NCI-H146 (cell line): ENCODE measurements at regions not wholly inside any gene's neighbourhood (a gene's known extent, or its start where the extent isn't known, plus 50 kb on each side); places are given as distances from the start of the nearest gene placed in this dataset.
A peak's percentile ranks its signal among the peaks of the same experiment; 100 is the strongest.
"Not testable (repeated sequence)": the region's sequence is repeated elsewhere in the genome, so short reads cannot be mapped to it uniquely, and the experiment has no call there.

Experiments
- DNase-seq: peaks from one replicate; lab custom pipeline; 2025; lab: John Stamatoyannopoulos, UW

DNA sequence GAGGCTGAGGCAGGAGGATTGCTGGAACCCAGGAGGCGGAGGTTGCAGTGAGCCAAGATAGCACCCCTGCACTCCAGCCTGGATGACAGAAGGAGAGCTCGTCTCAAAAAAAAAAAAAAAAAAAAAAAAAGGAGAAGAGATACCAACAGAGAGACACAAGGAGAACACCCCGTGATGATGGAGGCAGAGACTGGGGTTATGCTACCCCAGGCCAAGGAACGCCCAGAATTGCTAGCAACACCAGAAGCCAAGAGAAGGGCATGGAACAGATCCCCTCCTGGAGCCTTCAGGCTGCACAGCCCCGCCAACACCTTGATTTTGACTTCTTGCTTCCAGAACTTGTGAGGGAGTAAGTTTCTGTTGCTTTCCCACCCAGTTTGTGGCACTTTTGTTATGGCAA is 148.0 kb upstream of the FOXN3 start:
- DNase-seq, result no peak

DNA sequence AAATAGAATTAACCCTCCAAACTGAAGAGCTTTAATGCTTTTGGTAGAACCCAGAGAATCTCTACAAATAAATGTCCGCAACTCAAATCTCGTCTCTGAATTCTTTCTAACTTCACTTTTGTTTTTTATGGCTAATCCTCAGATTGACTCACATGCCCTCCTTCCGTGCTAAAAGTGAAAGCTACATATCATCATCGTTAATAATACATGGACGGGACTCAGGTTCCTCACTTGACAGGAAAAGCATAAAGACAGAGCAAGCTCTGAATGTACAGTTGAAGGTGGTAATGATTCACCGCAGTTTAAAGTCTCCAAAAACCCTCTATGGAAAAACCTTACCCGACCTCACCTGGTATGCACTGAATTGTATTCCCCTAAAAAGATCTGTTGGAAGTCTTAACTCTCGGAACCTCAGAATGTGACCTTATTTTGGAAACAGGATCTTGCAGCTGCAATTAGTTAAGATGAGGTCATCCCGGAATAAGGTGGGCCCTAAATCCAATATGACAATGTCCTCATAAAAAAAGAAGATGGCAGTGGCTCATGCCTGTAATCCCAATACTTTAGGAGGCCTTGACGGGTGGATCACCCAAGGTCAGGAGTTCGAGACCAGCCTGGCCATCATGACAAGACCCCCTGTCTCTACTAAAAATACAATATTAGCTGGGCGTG is 147.4 kb upstream of the FOXN3 start:
- no peak for DNase-seq

DNA sequence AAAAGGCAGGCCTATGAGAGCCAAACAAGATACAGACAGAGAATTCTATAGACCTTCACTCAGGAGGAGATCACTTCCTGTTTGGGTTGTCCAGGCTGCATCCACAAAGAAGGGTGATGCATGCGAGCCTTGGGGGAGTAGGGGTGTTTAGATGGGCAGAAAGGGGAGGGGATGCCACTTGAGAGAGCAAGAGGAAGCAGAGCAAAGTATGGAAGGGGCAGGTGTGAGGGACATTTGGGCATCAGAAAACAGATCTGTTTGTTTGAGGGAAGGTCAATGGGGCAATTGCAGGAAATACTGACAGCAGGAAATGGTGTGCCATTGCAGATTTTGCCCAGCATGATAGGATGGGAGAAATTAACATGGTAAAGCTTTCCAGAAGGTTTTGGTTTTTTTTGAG is 146.4 kb upstream of the FOXN3 start:
- DNase-seq, result peak; percentile 23

DNA sequence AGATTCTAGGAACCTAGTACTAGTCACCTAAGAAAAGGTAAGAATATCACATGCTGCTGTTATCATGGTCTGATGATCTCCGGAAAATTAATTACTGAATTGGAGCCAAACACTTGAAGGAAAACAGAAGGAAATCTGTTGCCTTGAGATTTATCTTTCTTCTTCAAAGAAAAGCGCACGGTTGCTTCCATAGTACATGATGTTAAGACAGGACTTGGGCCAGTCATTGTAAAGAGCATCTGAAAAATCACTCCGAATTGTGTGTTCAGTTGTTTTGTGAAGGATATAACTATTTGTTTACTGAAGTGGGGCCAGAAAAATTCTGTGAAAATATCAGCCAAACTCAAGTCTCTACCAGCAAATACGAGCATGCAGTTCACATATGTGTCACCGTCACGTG is 134.9 kb upstream of the FOXN3 start:
- no peak for DNase-seq

DNA sequence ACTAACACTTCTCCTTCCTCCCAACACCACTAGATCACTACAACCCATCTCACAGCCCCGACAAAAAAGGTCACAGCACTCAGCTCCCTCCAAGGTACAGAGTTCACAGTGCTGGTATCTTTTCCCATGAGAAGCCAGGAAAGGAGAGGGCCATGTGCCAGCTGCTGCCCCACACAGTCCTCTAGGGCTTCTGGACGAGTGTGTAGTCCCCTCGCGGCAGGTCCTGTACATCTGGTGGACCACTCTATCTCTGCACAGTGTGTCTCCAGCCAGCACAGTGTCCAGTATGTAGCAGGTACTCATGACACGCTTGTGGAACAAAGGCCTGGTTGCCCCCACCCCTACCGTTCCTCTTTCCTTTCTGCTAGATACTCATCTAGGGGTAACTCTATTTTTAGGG is 134.4 kb upstream of the FOXN3 start:
- DNase-seq, result no peak

DNA sequence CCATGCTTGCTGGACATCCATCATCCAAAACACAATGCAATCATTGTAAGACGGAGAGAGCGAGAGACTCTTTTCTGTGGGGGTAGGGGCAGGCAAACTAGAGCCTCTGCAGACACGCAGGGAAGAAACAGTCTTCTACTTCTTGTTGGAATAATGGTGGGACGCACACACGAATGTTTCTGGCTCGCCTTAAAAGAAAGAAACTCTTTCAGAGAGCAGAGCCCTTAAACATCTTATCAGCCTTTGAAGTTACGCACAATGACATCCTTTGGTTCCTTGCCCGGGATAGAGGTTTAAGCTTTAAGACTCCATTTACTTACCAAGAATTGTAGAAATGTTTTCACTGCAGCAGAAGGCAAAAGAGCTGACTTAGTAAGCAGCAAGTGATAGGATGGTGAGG is 133.8 kb upstream of the FOXN3 start:
- DNase-seq, result no peak

DNA sequence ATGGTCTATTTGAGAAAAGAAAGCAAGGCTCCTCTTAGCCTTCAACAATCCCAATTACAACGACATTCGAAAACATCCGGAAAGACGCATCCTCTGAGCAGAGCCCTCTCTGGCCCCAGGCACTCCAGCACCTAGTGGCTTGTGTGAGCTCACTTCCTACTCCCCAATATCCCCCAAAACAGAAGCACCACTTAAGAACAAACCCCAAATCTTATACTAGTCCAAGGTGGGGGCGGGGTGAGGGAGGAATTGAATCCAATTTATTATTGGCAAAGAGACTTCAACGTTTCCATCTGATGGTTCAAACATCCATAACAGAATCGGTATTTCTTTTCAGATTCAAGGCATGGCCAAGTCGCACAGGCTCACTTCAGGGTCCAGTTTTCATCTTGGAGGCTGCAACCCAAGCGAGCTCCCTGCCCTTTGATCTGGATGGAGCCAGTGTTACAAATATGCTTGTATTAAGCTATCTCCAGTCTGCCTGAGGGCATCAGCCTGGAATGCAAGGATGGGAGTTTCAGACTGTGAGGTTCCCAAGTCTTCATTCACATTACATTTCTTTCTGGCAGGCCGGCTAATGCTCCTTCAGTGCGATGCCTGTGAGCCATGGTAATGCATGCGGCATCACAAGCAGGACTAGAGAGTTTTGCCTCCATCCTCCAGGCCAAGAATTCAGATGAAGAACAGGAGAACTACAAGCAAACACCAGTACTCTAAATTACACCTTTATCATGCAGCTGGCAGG is 132.5 kb upstream of the FOXN3 start:
- no peak for DNase-seq

DNA sequence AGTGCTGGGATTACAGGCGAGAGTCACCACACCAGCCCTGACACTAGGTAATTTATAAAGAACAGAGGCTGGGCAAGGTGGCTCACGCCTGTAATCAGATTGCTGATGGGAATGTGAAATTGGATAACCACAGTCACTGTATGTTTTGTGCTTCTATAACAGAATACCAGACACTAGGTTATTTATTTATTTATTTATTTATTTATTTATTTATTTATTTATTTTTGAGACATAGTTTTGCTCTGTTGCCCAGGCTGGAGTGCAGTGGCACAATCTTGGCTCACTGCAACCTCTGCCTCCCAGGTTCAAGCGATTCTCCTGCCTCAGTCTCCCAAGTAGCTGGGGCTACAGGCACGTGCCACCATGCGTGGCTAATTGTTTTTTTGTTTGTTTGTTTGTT is 130.0 kb upstream of the FOXN3 start:
- not testable (repeated sequence) for DNase-seq

DNA sequence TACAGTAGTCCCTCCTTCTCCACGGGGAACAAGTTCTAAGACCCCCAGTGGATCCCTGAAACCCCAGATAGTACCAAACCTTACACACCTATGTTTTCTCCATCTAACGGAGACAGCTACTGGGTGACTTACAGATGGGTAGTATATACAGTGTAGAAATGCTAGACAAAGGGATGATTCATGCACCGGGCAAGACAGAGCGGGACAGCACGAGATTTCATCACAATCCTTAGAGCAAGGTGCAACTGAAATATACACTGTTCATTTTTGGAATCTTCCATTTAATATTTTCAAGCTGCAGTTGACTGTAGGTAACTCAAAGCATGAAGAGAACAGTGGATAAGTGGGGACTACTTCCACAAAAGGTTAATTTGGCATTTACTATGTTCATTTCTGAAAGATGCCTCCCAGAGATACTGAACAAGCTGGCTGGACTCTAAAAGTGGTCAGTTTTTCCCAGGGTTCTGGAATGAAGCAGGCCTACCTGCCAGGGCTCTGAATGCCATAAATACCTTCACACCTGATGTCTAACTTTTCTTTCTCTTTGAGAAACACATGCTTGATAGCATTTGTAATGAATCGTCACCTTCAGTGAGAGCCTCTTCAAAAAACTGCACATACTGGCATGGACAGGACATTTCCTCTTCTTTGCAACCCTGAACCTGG is 127.7 kb upstream of the FOXN3 start:
- DNase-seq, result no peak

DNA sequence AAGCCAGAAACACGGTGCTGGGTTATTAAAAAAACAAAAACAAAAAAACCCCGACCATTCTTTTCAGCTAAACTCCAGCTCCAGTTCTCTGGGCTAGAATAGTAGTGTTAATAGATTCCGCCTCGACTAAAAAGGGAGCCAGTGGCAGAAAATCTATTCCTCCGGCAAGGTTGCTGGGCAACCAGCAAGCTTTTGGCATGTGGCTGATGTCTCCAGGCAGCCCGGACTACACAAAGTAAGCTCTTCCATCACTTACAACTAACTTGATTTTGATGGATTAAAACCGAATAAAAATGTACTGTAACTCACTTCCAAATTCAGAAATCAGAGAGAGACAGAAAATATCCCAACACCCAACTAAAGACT is 126.4 kb upstream of the FOXN3 start:
- DNase-seq, result no peak

DNA sequence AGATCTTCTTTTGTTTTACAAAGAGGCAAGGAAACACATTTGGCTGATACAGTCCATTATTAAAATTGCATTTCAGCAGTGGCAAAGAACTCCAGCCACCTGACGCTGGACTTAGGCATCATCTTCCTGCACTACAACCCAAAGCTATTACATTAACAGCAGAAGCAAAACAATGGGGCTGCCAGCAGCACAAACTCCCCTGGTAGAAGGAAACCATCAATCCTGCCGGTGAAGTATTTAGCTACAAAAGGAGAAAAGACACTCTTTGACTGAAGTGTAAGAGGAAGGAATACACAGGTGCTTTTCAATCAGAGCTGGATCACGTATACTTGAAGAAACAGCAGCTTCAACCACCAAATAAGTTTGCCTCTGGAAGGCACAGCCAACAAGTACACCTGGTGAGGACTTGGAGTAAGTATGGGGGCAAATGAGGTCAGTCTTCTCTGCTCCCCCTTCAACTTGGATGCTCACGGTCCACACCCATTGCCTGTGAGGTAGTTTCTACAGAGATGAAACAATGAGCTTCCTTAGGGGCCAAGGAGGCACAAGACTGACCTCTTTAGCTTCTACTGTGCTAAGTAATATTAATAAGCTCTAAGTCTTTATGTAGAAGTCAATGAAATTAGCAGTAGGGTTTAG is 125.9 kb upstream of the FOXN3 start:
- DNase-seq, result no peak

DNA sequence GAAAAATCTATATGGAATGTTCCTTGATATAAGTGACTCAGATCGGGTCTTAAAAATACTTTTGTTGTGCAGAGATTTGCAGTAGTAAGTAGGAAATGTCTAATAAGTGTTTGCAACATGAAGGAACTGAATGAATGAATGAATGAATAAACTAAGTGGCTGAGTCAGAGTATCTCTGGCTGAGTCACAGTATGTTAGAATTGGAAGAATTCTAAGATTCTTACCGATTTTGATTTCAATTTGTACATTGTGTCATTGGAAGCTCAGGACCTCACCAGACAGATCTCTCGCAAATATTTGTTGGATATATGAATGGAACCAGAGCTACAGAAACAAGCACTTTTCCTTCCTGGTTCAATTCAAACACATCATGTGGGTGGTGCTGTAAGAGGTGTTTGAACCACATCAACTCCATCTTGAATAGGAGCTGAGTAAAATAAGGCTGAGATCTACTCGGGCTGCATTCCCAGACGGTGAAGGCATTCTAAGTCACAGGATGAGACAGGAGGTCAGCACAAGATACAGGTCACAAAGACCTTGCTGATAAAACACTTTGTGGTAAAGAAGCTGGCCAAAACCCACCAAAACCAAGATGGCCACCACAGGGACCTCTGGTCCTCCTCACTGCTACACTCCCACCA is 123.9 kb upstream of the FOXN3 start:
- no peak for DNase-seq

DNA sequence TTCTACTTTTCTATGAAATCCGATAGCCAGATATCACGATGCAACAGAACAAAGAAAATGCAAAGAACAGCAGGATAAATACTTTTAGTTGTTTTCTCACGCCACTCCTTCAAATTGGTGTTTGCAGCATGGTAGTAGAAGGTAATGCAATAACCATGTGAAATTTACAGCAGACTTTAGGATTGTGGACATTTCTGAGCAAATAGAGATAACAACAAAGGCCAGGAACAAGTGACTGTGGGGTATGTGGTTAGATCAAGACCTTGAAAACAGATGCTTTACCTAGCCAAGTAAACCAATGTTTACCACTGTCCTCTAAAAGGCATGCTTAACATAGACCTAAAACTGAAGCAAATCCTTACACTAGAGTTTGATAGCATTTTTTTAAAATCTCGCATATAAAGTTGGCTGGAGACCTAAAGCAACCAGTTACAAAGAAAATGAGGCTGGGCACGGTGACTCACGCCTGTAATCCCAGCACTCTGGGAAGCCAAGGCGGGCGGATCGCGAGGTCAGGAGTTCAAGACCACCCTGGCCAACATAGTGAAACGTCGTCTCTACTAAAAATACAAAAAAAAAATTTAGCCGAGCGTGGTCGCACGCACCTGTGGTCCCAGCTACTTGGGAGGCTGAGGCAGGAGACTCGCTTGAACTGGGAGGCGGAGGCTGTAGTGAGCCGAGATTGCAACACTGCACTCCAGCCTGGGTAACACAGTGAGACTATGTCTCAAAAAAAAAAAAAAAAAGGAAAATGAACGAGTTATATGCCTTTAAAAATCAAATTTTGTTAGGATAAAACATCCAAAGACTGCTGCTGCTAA is 123.2 kb upstream of the FOXN3 start:
- no peak for DNase-seq

DNA sequence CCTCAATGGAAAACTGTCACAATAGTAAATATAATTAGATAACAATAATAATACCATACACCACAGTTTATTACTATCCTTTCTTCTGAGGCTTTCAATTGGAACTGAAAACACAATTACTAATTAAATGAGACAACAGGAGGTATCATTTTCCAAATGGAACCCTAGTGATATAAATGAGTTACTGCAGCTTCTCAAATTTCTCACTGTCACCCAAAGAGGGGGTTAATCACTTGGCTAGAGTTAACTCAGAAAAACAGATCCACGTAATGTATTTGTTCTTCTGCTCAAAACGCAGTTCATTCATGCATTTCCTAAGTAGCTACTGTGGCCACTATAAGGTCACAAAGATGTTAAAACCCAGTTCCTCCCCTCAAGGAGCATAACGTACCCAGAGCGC is 120.9 kb upstream of the FOXN3 start:
- DNase-seq, result peak; percentile 57

DNA sequence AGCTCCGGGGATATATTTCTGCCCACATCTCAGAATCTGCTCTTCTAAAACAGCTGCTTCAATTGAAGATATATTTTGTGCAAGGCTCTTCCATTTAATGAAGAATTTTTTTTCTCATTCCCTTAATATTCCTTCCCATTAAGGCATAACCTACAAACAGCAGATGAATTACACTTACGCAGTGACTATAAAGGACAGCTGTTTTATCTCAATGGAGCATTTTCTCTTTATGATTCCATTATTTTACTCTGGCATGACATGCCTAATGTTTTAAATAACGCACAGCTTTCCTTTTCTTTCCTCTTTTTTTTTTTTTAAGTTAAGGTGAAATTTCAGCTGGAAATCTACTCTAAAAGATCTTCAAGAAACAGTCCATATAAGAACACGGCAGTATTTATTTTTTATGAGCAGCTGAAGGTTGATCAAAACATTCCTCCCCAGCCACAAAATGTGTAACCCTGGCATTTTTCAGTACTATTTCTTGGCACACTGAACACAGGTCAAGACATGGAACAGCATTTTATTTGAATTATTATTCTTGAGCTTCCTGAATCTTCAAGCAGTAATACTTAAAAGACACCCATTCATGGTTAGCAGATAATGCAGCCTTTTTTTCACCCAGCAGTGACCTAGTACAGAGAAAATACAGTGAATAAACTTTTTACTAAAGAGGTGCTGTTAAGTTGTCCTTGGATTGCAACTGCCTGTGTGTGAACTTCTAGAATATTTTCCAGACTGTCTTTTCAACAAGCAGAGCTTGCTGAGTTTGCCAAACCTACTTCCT is 118.1 kb upstream of the FOXN3 start:
- DNase-seq, result no peak

DNA sequence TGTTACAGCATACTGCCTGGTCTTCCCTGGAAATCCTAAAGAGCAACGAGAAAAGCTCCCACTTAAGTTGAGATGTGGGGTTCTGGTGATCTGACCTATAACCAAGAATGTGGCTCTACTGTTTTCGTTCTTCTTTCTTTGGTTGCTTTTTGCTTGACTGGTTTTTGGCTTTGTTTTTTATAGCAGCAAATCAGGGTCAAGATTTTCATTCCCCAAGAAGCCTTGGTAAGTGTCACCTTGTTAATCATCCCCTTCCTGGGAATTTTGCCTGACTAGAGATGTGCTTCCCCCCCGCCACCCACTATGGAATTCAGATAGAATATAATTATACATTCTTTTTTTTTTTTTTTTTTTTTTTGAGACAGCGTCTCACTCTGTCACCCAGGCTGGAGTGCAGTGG is 116.7 kb upstream of the FOXN3 start:
- no peak for DNase-seq

DNA sequence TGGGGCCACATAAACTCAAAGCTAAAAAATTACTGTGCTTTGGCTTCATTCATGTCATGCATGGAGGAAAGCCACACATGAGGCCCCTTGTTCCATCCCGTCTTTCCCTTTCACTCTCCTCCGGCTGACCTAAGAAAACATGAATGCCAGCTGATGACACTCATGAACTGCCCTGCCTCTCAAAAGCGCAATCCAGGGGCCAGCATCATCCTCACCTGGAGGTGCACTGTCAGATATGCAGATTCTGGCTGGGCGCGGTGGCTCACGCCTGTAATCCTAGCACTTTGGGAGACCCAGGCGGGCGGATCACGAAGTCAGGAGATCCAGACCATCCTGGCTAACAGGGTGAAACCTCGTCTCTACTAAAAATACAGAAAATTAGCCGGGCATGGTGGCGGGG is 116.1 kb upstream of the FOXN3 start:
- DNase-seq, result no peak

DNA sequence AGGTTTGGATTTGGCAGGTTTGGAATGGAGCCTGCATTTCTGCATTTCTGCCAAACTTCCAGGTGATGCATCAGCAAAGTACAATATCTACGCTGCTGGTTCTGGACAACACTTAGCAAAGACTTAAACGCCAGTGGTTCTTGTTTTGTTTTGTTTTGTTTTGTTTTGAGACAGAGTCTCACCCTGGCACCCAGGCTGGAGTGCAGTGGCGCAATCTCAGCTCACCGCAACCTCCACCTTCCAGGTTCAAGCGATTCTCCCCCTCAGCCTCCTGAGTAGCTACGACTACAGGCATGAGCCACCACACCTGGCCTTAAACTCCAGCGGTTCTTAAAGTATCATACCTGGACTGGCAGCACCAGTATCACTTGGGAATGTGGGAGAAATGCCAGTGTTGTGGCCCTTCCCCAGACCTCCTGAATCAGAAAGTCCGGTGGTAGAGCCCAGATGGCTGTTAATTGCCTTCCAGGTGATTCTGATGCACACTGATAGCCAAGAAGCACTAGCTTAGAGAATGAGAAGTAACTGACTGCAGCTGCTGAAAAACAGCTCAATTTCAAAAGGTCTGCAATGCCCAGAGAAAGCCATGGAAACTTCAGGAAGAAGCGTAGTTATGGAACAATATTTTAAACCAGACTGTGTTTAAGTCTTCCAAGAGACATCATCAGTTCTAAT is 114.8 kb upstream of the FOXN3 start:
- no peak for DNase-seq

DNA sequence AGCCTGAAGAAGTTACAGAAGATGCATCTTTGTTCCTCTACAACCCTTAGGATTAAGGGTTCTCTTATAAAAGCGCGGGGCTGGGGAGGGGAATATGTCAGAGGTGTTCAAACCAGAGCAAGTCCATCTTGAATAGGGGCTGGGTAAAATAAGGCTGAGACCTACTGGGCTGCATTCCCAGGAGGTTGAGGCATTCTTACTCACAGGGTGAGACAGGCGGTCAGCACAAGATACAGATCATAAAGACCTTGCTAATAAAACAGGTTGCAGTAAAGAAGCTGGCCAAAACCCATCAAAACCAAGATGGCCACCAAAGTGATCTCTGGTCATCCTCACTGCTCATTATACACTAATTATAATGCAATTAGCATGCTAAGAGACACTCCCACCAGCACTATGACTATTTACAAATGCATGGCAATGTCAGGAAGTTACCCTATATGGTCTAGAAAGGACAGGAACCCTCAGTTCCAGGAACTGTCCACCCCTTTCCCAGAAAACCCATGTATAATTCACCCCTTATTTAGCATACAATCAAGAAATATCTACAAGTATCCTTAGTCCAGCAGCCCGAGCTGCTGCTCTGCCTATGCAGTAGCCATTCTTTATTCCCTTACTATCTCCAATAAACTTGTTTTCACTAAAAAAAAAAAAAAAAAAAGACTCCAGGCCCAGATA is 108.1 kb upstream of the FOXN3 start:
- DNase-seq, result no peak

DNA sequence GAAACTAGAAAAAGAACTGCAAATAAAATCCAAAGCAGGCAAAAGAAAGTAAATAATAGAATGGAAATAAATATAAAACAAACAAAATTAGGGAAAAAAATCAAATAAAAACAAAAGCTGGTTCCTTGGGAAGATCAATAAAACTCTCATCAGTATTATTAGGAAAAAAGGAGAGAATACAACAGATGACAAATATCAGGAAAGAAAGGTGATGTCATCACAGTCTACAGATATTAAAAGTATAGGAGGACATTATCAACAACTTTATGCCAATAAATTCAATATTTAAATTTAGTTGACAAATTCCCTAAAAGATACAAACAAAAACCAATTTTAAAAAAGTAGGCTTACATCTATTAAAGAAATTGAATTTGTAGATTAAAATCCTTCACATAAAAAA is 107.4 kb upstream of the FOXN3 start:
- no peak for DNase-seq
